ENCODE measurements at regions not wholly inside any gene's neighbourhood (a gene's known extent, or its start where the extent isn't known, plus 50 kb on each side); places are given as distances from the start of the nearest gene placed in this dataset.

GRCh38 chr15:29442532-29442931 lies 172.9 kb upstream of the NSMCE3 start:
- TF ChIP-seq CTCF (IDR thresholded peaks at IDR 0.05) (no peak), POLR2A (IDR thresholded peaks at IDR 0.05) (no peak)
